ENCODE measurements at regions not wholly inside any gene's neighbourhood (a gene's known extent, or its start where the extent isn't known, plus 50 kb on each side); places are given as distances from the start of the nearest gene placed in this dataset.

GRCh38 chr4:10347815-10348214 lies 109.4 kb downstream of the ZNF518B start:
- POLR2A ChIA-PET = no interaction called here

More at GRCh38 chr4:10347815-10348214, 109.4 kb downstream of the ZNF518B start:
- DNase-seq (ENCODE audit: low spot score) = no peak
- Histone ChIP-seq H3K4me2 (ENCODE audit: low read depth, low read length) (no peak overlapping the region), H3K9me3 (ENCODE audit: low read length) (no peaks in the 10 kb centered on the region), H2AFZ (ENCODE audit: low read length) (no peak overlapping the region), H3K27me3 (ENCODE audit: control insufficient read depth in 1 of 2, insufficient read depth in 2 of 2, low read length in 2 of 2) (no peaks in the 10 kb centered on the region; a peak in 2 of 5 replicates), H3K9ac (ENCODE audit: insufficient read depth, low read depth, low read length) (no peak overlapping the region), H3K4me1 (ENCODE audit: insufficient read depth, low read length) (no peaks in the 10 kb centered on the region), H4K20me1 (ENCODE audit: insufficient read depth, low read length) (no peaks in the 10 kb centered on the region), H3K36me3 (replicated peaks in 1 of 2; ENCODE audit: control insufficient read depth in 1 of 2, insufficient read depth in 2 of 2, low read length in 2 of 2) (no peaks in the 10 kb centered on the region), H3K4me3 (replicated peaks in 1 of 3; ENCODE audit: insufficient read depth in 1 of 3, low read depth in 2 of 3, low read length in 3 of 3) (no peak overlapping the region), H3K79me2 (ENCODE audit: insufficient read depth, low read length) (no peaks in the 10 kb centered on the region), H3K27ac (ENCODE audit: extremely low read length, insufficient read depth, low read length) (no peak overlapping the region)
- no TSS peak for BruUV-seq (replicated peaks)
- TF ChIP-seq GATAD1 (CRISPR knock-in tag; IDR thresholded peaks at IDR 0.05) = no peak
- TF ChIP-seq ATF5 (CRISPR knock-in tag; IDR thresholded peaks at IDR 0.05; ENCODE audit: low read depth) = no peak
- TF ChIP-seq ZNF678 (CRISPR knock-in tag; IDR thresholded peaks at IDR 0.05) = no peak
- no peak for TF ChIP-seq ZMYM2 (CRISPR knock-in tag; IDR thresholded peaks at IDR 0.05)
- TF ChIP-seq ZNF12 (CRISPR knock-in tag; IDR thresholded peaks at IDR 0.05) = no peak
- no peak for TF ChIP-seq ELF1 (CRISPR knock-in tag; IDR thresholded peaks at IDR 0.05)
- no peak for TF ChIP-seq PCBP1 (IDR thresholded peaks at IDR 0.05; ENCODE audit: borderline replicate concordance, low read depth, low read length)
- no peak for TF ChIP-seq ZNF737 (CRISPR knock-in tag; IDR thresholded peaks at IDR 0.05; ENCODE audit: borderline replicate concordance)
- TF ChIP-seq DNMT1 (CRISPR knock-in tag; IDR thresholded peaks at IDR 0.05) = no peak
- no peak for TF ChIP-seq MTERF4 (CRISPR knock-in tag; IDR thresholded peaks at IDR 0.05)
- TF ChIP-seq ZNF768 (CRISPR knock-in tag; IDR thresholded peaks at IDR 0.05) = no peak
- no peak for TF ChIP-seq CREM (IDR thresholded peaks at IDR 0.05)
- no peak for TF ChIP-seq CREM (CRISPR knock-in tag; IDR thresholded peaks at IDR 0.05)
- no peak for TF ChIP-seq KDM5A (IDR thresholded peaks at IDR 0.05; ENCODE audit: borderline replicate concordance, low read length)
- TF ChIP-seq ZNF260 (CRISPR knock-in tag; IDR thresholded peaks at IDR 0.05; ENCODE audit: borderline replicate concordance, low read depth) = no peak
- TF ChIP-seq ZBTB46 (CRISPR knock-in tag; IDR thresholded peaks at IDR 0.05; ENCODE audit: borderline replicate concordance) = no peak
- no peak for TF ChIP-seq NFE2L2 (IDR thresholded peaks at IDR 0.05; ENCODE audit: low read length)
- TF ChIP-seq ZNF530 (CRISPR knock-in tag; IDR thresholded peaks at IDR 0.05; ENCODE audit: low read depth) = no peak
- no peak for TF ChIP-seq TOPORS (CRISPR knock-in tag; IDR thresholded peaks at IDR 0.05)
- intact Hi-C loops (cut with micrococcal nuclease; ENCODE audit: unreplicated experiment) = no loop called here
- in situ Hi-C loops (cut with HindIII; ENCODE audit: extremely low pct_ligation_motif_present, low pct_unique_long_range_greater_than_20kb) = no loop called here
- FAIRE-seq = no peak
- no peak for ATAC-seq
- WGBS (ENCODE audit: low lambda C conversion rate) = 0% methylated on average over 1 of the region's 1 CpG
- CTCF ChIA-PET (ENCODE audit: low intra/inter-chr PET ratio, low total read pairs) = no interaction called here
